VCaP (cell line): ENCODE measurements at regions not wholly inside any gene's neighbourhood (a gene's known extent, or its start where the extent isn't known, plus 50 kb on each side); places are given as distances from the start of the nearest gene placed in this dataset.
"Not testable (repeated sequence)": the region's sequence is repeated elsewhere in the genome, so short reads cannot be mapped to it uniquely, and the experiment has no call there.

Experiments used
- H3K27ac ChIP-seq: fragments of 450-650 bp; 2 replicates; pipeline ENCODE4 v1.5.1; 2017
- CTCF ChIP-seq: fragments of 450-650 bp; conservative IDR thresholded peaks from 2 replicates; pipeline ENCODE4 v1.5.1; 2017; ENCODE audit warnings: mild to moderate bottlenecking, moderate library complexity

GRCh38 chr11:134992981-134993380 lies 580.9 kb upstream of the B3GAT1 start:
- TF ChIP-seq CTCF, result no peak
- no peak overlapping the region for H3K27ac ChIP-seq

- no peak overlapping the region for H3K27ac ChIP-seq
- no peak for TF ChIP-seq CTCF
Observed at GRCh38 chr11:134988495-134988894, 576.5 kb upstream of the B3GAT1 start.

- H3K27ac ChIP-seq, result no peak overlapping the region
Observed at GRCh38 chr11:134987822-134988221, 575.8 kb upstream of the B3GAT1 start.

GRCh38 chr11:134987223-134987768 lies 575.3 kb upstream of the B3GAT1 start:
- TF ChIP-seq CTCF, result no peak
- no peak overlapping the region for H3K27ac ChIP-seq

More at GRCh38 chr11:134987822-134988221, 575.8 kb upstream of the B3GAT1 start:
- TF ChIP-seq CTCF, result no peak

GRCh38 chr11:134984421-134984820 lies 572.4 kb upstream of the B3GAT1 start:
- no peak for TF ChIP-seq CTCF
- no peak overlapping the region for H3K27ac ChIP-seq

GRCh38 chr11:134982432-134982831 lies 570.4 kb upstream of the B3GAT1 start:
- not testable (repeated sequence) for H3K27ac ChIP-seq

- TF ChIP-seq CTCF, result no peak
- H3K27ac ChIP-seq, result no peak overlapping the region
Observed at GRCh38 chr11:134981835-134982234, 569.8 kb upstream of the B3GAT1 start.

GRCh38 chr11:134980819-134981710 lies 569.0 kb upstream of the B3GAT1 start:
- no peak for TF ChIP-seq CTCF
- no peak overlapping the region for H3K27ac ChIP-seq

GRCh38 chr11:134979089-134979457 lies 567.0 kb upstream of the B3GAT1 start:
- peak overlapping the region; percentile 31 for H3K27ac ChIP-seq
